ENCODE measurements at regions not wholly inside any gene's neighbourhood (a gene's known extent, or its start where the extent isn't known, plus 50 kb on each side); places are given as distances from the start of the nearest gene placed in this dataset.

GRCh38 chr11:29279716-29280115, 737.1 kb downstream of the KCNA4 start:
- no peaks in the 10 kb centered on the region for H3K4me1 ChIP-seq
- DNase-seq (ENCODE audit: low spot score), result no peak
- H3K27ac ChIP-seq, result no peak overlapping the region
- H3K27me3 ChIP-seq, result no peaks in the 10 kb centered on the region
- H3K36me3 ChIP-seq, result no peaks in the 10 kb centered on the region
- no peak for TF ChIP-seq CTCF (IDR thresholded peaks at IDR 0.05)
- no peak overlapping the region for H3K4me3 ChIP-seq
- peaks cover 0 to 6% of the 10 kb centered on the region in 2 donors for H3K9me3 ChIP-seq

- DNase-seq (ENCODE audit: low spot score), result no peak
- no peaks in the 10 kb centered on the region for H3K4me1 ChIP-seq
- H3K36me3 ChIP-seq, result no peaks in the 10 kb centered on the region
- no peak overlapping the region for H3K4me3 ChIP-seq
- no peak overlapping the region for H3K27ac ChIP-seq
- H3K27me3 ChIP-seq, result no peaks in the 10 kb centered on the region
- H3K9me3 ChIP-seq, result no peaks in the 10 kb centered on the region
- no peak for TF ChIP-seq CTCF (IDR thresholded peaks at IDR 0.05)
Measured at GRCh38 chr11:29272019-29272654, 744.7 kb downstream of the KCNA4 start.

- TF ChIP-seq CTCF (IDR thresholded peaks at IDR 0.05), result no peak
- H3K27me3 ChIP-seq, result no peaks in the 10 kb centered on the region
- no peak overlapping the region for H3K4me3 ChIP-seq
- H3K27ac ChIP-seq, result no peak overlapping the region
- H3K9me3 ChIP-seq, result no peaks in the 10 kb centered on the region
- no peaks in the 10 kb centered on the region for H3K4me1 ChIP-seq
- no peak for DNase-seq (ENCODE audit: low spot score)
- no peaks in the 10 kb centered on the region for H3K36me3 ChIP-seq
Measured at GRCh38 chr11:29271616-29272015, 745.2 kb downstream of the KCNA4 start.

- Histone ChIP-seq H3K27me3 (no peaks in the 10 kb centered on the region), H3K4me1 (no peaks in the 10 kb centered on the region), H3K9me3 (no peaks in the 10 kb centered on the region), H3K36me3 (no peaks in the 10 kb centered on the region), H3K27ac (no peak overlapping the region), H3K4me3 (no peak overlapping the region)
- no peak for DNase-seq (ENCODE audit: low spot score)
- no peak for TF ChIP-seq CTCF (IDR thresholded peaks at IDR 0.05)
Measured at GRCh38 chr11:29268733-29269132, 748.1 kb downstream of the KCNA4 start.

GRCh38 chr11:29265792-29266191, 751.0 kb downstream of the KCNA4 start:
- Histone ChIP-seq H3K4me1 (no peaks in the 10 kb centered on the region), H3K27ac (no peak overlapping the region), H3K36me3 (no peaks in the 10 kb centered on the region), H3K4me3 (no peak overlapping the region), H3K27me3 (no peaks in the 10 kb centered on the region), H3K9me3 (no peaks in the 10 kb centered on the region)
- no peak for TF ChIP-seq CTCF (IDR thresholded peaks at IDR 0.05)
- no peak for DNase-seq (ENCODE audit: low spot score)

GRCh38 chr11:29265381-29265780, 751.4 kb downstream of the KCNA4 start:
- no peaks in the 10 kb centered on the region for H3K4me1 ChIP-seq
- no peaks in the 10 kb centered on the region for H3K9me3 ChIP-seq
- H3K4me3 ChIP-seq, result no peak overlapping the region
- no peak overlapping the region for H3K27ac ChIP-seq
- TF ChIP-seq CTCF (IDR thresholded peaks at IDR 0.05), result no peak
- H3K27me3 ChIP-seq, result no peaks in the 10 kb centered on the region
- DNase-seq (ENCODE audit: low spot score), result no peak
- H3K36me3 ChIP-seq, result no peaks in the 10 kb centered on the region

Data from right atrium auricular region (tissue), 2 donors.